Heart left ventricle (tissue), 13 donors: ENCODE measurements at regions not wholly inside any gene's neighbourhood (a gene's known extent, or its start where the extent isn't known, plus 50 kb on each side); places are given as distances from the start of the nearest gene placed in this dataset.

Source experiments
- CTCF ChIP-seq, 12 donors: fragments of 200-600 bp; sonication (generic) in 4 of 12; IDR thresholded peaks; one replicate each; pipeline versions ENCODE4 v1.5.0 to v1.8.0; 2018 to 2022; ENCODE audit warnings: antibody characterized with exemption in 12 of 12, mild to moderate bottlenecking in 5 of 12
- POLR2A ChIP-seq, 2 donors: fragments of 450-650 bp; IDR thresholded peaks; one replicate each; pipeline ENCODE4 v1.6.1; 2017; ENCODE audit warnings: antibody characterized with exemption in 2 of 2, mild to moderate bottlenecking in 2 of 2, moderate library complexity in 2 of 2
- donor health status: ischemic (EF 13 %, LVEDD 7.1; RV severe dilation, severe dysfunction).
- donor health status: DM: no; HTN: yes; CAD: no.
- donor health status: DM: no; HTN: no; CAD: no.
- donor health status: ischemic (EF 25% LVEDD 6.9; RV normal size, moderate dysfunction).
- donor health status: ischemic (EF 25% LVEDD 5.7; RV mildly dilated, moderate dysfunction).
- donor health status: ischemic (EF 35%, LVEDD 5.7; RV mildly dilated, moderate dysfunction).
- donor health status: nonischemic (EF 11% LVEDD 7.7; RV severe dilation, severe dysfunction).
- donor health status: DM: yes; HTN: yes; CAD: no.
- donor health status: PGD.
- donor health status: ischemic (EF 29% LVEDD 5.4; RV normal size, mild dysfunction).
- donor health status: nonischemic (EF 23%, LVEDD 6.1; RV moderate dilation, normal function).

GRCh38 chr1:177368255-177368654 lies 197.5 kb downstream of the BRINP2 start:
- no peak for TF ChIP-seq POLR2A (IDR thresholded peaks at IDR 0.05)
- TF ChIP-seq CTCF (IDR thresholded peaks at IDR 0.05) = no peak
